Endothelial cell of umbilical vein (primary cell): ENCODE measurements at regions not wholly inside any gene's neighbourhood (a gene's known extent, or its start where the extent isn't known, plus 50 kb on each side); places are given as distances from the start of the nearest gene placed in this dataset.

Source experiments
- BruUV-seq: library from RNA; stranded (reverse); fragments of 400-500 nt; replicated peaks from 2 replicates; lab custom pipeline; 2021; lab: Mats Ljungman, UMichigan
- CTCF ChIA-PET: fragments of 300-600, 350-600 bp; sonication (Branson Sonifier 250); formaldehyde crosslinking; loops from one replicate; lab custom pipeline; 2021; ENCODE audit warnings: antibody characterized with exemption, inconsistent platforms; lab: Charles Lee
- POLR2A ChIA-PET: fragments of 300-600, 350-600 bp; sonication (Branson Sonifier 250); formaldehyde crosslinking; loops from one replicate; lab custom pipeline; 2021; ENCODE audit warnings: antibody characterized with exemption, inconsistent platforms; lab: Charles Lee
- DNase-seq: peaks from one replicate; pipeline ENCODE4 v3.0.0-alpha.2; 2011; ENCODE audit warnings: low read depth, low spot score
- FAIRE-seq: peaks from 2 replicates; lab custom pipeline; 2011; peaks lifted over from hg19 to GRCh38; lab: Jason Lieb, UNC
- H2AFZ ChIP-seq: 2 replicates; pipeline ENCODE4 v1.6.0; 2012; ENCODE audit warnings: low read depth, low read length, control low read depth, inconsistent platforms
- H3K27ac ChIP-seq: 2 replicates; pipeline ENCODE4 v1.5.1; 2011; ENCODE audit warnings: low read depth, mild to moderate bottlenecking, control low read depth, low read length, moderate library complexity; ENCODE audit not compliant: insufficient read depth
- H3K27me3 ChIP-seq, 2 experiments: 2 replicates each; pipeline versions ENCODE4 v1.6.0 to v1.6.1; 2011; ENCODE audit warnings: low read length in 2 of 2, mixed read lengths in 1 of 2; ENCODE audit not compliant: control insufficient read depth in 2 of 2, insufficient read depth in 2 of 2
- H3K36me3 ChIP-seq, 2 experiments: 2 replicates in 1 of 2; 3 replicates in 1 of 2; pipeline ENCODE4 v1.5.1; 2011; ENCODE audit warnings: low read length in 2 of 2, mild to moderate bottlenecking in 1 of 2, moderate library complexity in 1 of 2; ENCODE audit not compliant: control insufficient read depth in 2 of 2, insufficient read depth in 2 of 2; ENCODE audit errors: extremely low read depth in 1 of 2
- H3K4me1 ChIP-seq: 3 replicates; pipeline ENCODE4 v1.5.1; 2011; ENCODE audit warnings: mild to moderate bottlenecking, low read length; ENCODE audit not compliant: control insufficient read depth, insufficient read depth; ENCODE audit errors: extremely low read depth
- H3K4me2 ChIP-seq: 2 replicates; pipeline ENCODE4 v1.6.1; 2011; ENCODE audit warnings: low read length, control low read depth, mixed read lengths; ENCODE audit not compliant: insufficient read depth
- H3K4me3 ChIP-seq, 3 experiments: fragments of 200-600 bp in 1 of 3; sonication (generic), shearing (Covaris generic) in 1 of 3; replicated peaks in 1 of 3; 2 replicates each; pipeline ENCODE4 v1.5.1; 2011 to 2016; ENCODE audit warnings: control low read depth in 3 of 3, low read length in 3 of 3, mild to moderate bottlenecking in 2 of 3, inconsistent platforms in 1 of 3, low read depth in 1 of 3, moderate library complexity in 1 of 3; ENCODE audit not compliant: insufficient read depth in 1 of 3
- H3K79me2 ChIP-seq: 2 replicates; pipeline ENCODE4 v1.6.0; 2012; ENCODE audit warnings: low read length, inconsistent platforms; ENCODE audit not compliant: control insufficient read depth, insufficient read depth
- H3K9ac ChIP-seq: replicated peaks from 2 replicates; pipeline ENCODE3; 2011; ENCODE audit warnings: low read length, control low read depth; ENCODE audit not compliant: insufficient read depth; ENCODE audit errors: extremely low read depth
- H3K9me1 ChIP-seq: replicated peaks from 3 replicates; pipeline ENCODE4 v1.6.0; 2011; ENCODE audit warnings: mild to moderate bottlenecking, low read length; ENCODE audit not compliant: control insufficient read depth, insufficient read depth; ENCODE audit errors: extremely low read depth
- H3K9me3 ChIP-seq: replicated peaks from 2 replicates; pipeline ENCODE4 v1.5.1; 2012; ENCODE audit warnings: low read length, inconsistent platforms; ENCODE audit not compliant: control insufficient read depth, insufficient read depth
- H4K20me1 ChIP-seq: replicated peaks from 2 replicates; pipeline ENCODE3; 2011; ENCODE audit warnings: mild to moderate bottlenecking, low read length; ENCODE audit not compliant: control insufficient read depth, insufficient read depth; ENCODE audit errors: extremely low read depth
- EZH2 ChIP-seq: IDR thresholded peaks from 2 replicates; pipeline ENCODE4 v1.6.1; 2012; ENCODE audit warnings: borderline replicate concordance, low read depth, mild to moderate bottlenecking, moderate library complexity, low read length, inconsistent platforms; ENCODE audit not compliant: severe bottlenecking
- FOS ChIP-seq: IDR thresholded peaks from 2 replicates; pipeline ENCODE4 v1.6.1; 2011; ENCODE audit warnings: mild to moderate bottlenecking, low read length, moderate library complexity, borderline replicate concordance; ENCODE audit not compliant: insufficient read depth
- GATA2 ChIP-seq: IDR thresholded peaks from 2 replicates; pipeline ENCODE4 v1.7.0; 2011; ENCODE audit warnings: low read depth, mild to moderate bottlenecking, moderate library complexity, mixed read lengths, low read length; ENCODE audit not compliant: insufficient read length, insufficient read depth
- JUN ChIP-seq: IDR thresholded peaks from 2 replicates; pipeline ENCODE4 v1.6.1; 2011; ENCODE audit warnings: borderline replicate concordance, low read depth; ENCODE audit not compliant: insufficient read length, insufficient read depth
- MYC ChIP-seq: IDR thresholded peaks from one replicate; pipeline ENCODE4 v1.6.1; 2011; ENCODE audit warnings: mild to moderate bottlenecking, low read depth, low read length
- POLR2A ChIP-seq: IDR thresholded peaks from 2 replicates; pipeline ENCODE4 v1.6.1; 2012; ENCODE audit warnings: low read depth, mild to moderate bottlenecking, control low read depth, low read length
- dilution Hi-C: fragments of 300-500 bp; cut with MboI; formaldehyde crosslinking; loops from one replicate; pipeline ENCODE4 v1.15.0; 2019; ENCODE audit warnings: low sequenced_read_pairs; ENCODE audit not compliant: extremely low pct_ligation_motif_present
- intact Hi-C: fragments of 100-400 bp; cut with micrococcal nuclease; formaldehyde crosslinking; loops from one replicate; pipeline ENCODE4 v1.10.0; 2022
- TF ChIP-seq, protein P1 (sequence below): IDR thresholded peaks from 2 replicates; pipeline ENCODE4 v1.6.1; 2011; ENCODE audit not compliant: insufficient read depth, insufficient read length
- TF ChIP-seq, protein P2 (sequence below), 2 donors: IDR thresholded peaks; 1 replicate in 1 of 2; 2 replicates in 1 of 2; pipeline ENCODE4 v1.5.1; 2011; ENCODE audit warnings: low read length in 2 of 2, mild to moderate bottlenecking in 2 of 2, moderate library complexity in 2 of 2, control low read depth in 1 of 2, inconsistent platforms in 1 of 2, low read depth in 1 of 2; ENCODE audit not compliant: insufficient read depth in 1 of 2; ENCODE audit errors: extremely low read depth in 1 of 2

DNA sequence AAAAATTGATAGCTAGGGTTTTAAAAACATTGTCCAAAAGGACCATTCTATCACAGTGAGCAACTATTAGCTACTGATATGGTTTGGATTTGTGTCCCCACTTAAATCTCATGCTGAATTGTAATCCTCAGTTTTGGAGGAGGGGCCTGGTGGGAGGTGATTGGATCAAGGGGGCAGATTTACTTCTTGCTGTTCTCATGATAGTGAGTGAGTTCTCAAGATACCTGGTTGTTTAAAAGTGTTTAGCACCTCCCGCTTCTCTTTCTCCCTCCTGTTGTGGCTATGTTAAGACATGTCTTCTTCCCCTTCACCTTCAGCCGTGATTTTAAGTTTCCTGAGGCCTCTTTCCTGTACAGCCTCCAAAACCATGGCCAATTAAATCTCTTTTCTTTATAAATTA lies 500.4 kb upstream of the POT1 start:
- no peaks in the 10 kb centered on the region for H3K36me3 ChIP-seq
- H4K20me1 ChIP-seq, result no peaks in the 10 kb centered on the region
- TF ChIP-seq FOS (no peak), MYC (no peak), EZH2 (no peak), JUN (no peak), GATA2 (no peak), POLR2A (no peak)
- TF ChIP-seq, protein P1, sequence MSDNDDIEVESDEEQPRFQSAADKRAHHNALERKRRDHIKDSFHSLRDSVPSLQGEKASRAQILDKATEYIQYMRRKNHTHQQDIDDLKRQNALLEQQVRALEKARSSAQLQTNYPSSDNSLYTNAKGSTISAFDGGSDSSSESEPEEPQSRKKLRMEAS, result no peak
- TF ChIP-seq, protein P2, sequence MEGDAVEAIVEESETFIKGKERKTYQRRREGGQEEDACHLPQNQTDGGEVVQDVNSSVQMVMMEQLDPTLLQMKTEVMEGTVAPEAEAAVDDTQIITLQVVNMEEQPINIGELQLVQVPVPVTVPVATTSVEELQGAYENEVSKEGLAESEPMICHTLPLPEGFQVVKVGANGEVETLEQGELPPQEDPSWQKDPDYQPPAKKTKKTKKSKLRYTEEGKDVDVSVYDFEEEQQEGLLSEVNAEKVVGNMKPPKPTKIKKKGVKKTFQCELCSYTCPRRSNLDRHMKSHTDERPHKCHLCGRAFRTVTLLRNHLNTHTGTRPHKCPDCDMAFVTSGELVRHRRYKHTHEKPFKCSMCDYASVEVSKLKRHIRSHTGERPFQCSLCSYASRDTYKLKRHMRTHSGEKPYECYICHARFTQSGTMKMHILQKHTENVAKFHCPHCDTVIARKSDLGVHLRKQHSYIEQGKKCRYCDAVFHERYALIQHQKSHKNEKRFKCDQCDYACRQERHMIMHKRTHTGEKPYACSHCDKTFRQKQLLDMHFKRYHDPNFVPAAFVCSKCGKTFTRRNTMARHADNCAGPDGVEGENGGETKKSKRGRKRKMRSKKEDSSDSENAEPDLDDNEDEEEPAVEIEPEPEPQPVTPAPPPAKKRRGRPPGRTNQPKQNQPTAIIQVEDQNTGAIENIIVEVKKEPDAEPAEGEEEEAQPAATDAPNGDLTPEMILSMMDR (IDR thresholded peaks at IDR 0.05; ENCODE audit: extremely low read depth in 1 of 2, insufficient read depth in 1 of 2, low read depth in 1 of 2, low read length in 2 of 2), result no peak
- ChIA-PET CTCF (no interaction called here), POLR2A (no interaction called here)
- intact Hi-C loops (no loop called here), dilution Hi-C loops (no loop called here)
- no peak for DNase-seq
- no peak overlapping the region for H3K4me2 ChIP-seq
- no peak overlapping the region for H2AFZ ChIP-seq
- H3K9me3 ChIP-seq, result no peaks in the 10 kb centered on the region
- H3K9me1 ChIP-seq, result no peaks in the 10 kb centered on the region
- no peaks in the 10 kb centered on the region for H3K27me3 ChIP-seq
- BruUV-seq, result no TSS peak
- no peaks in the 10 kb centered on the region for H3K79me2 ChIP-seq
- FAIRE-seq, result no peak
- no peak overlapping the region for H3K9ac ChIP-seq
- peaks cover 2% of the 10 kb centered on the region for H3K4me1 ChIP-seq
- no peak overlapping the region for H3K27ac ChIP-seq
- no peak overlapping the region for H3K4me3 ChIP-seq
